ENCODE measurements at regions not wholly inside any gene's neighbourhood (a gene's known extent, or its start where the extent isn't known, plus 50 kb on each side); places are given as distances from the start of the nearest gene placed in this dataset.
"Not testable (repeated sequence)": the region's sequence is repeated elsewhere in the genome, so short reads cannot be mapped to it uniquely, and the experiment has no call there.

GRCh38 chr14:25322784-25323183 is 272.8 kb upstream of the STXBP6 start:
- Histone ChIP-seq H3K9me3 (no peaks in the 10 kb centered on the region), H3K36me3 (no peaks in the 10 kb centered on the region), H3K4me3 (no peak overlapping the region), H3K27me3 (no peaks in the 10 kb centered on the region), H3K27ac (no peak overlapping the region), H3K4me1 (no peaks in the 10 kb centered on the region)
- no peak for ATAC-seq
- 70 to 100% methylated on average over 1 of the region's 1 CpG for WGBS, 2 donors (ENCODE audit: low coverage in 1 of 2)
- TF ChIP-seq POLR2A (IDR thresholded peaks at IDR 0.05) (no peak), CTCF (IDR thresholded peaks at IDR 0.05) (no peak), EP300 (IDR thresholded peaks at IDR 0.05) (no peak), POLR2AphosphoS5 (IDR thresholded peaks at IDR 0.05) (no peak)

GRCh38 chr14:25316007-25316406 is 266.1 kb upstream of the STXBP6 start:
- H3K27me3 ChIP-seq, H3K36me3 ChIP-seq, H3K4me1 ChIP-seq, H3K9me3 ChIP-seq, H3K4me3 ChIP-seq, ATAC-seq, H3K27ac ChIP-seq: not testable (repeated sequence)
- WGBS, 2 donors (ENCODE audit: low coverage in 1 of 2), result 68 to 73% methylated on average over 3 to 5 of the region's 6 CpGs

- TF ChIP-seq EP300 (IDR thresholded peaks at IDR 0.05) (no peak), CTCF (IDR thresholded peaks at IDR 0.05) (no peak), POLR2AphosphoS5 (IDR thresholded peaks at IDR 0.05) (no peak), POLR2A (IDR thresholded peaks at IDR 0.05) (no peak)
- WGBS, 2 donors (ENCODE audit: low coverage in 1 of 2), result 40% methylated on average over 1 of the region's 3 CpGs; no CpG with 5 or more reads in 1 of the 2 donors
- no peak for ATAC-seq
Measured at GRCh38 chr14:25308244-25308643, 258.3 kb upstream of the STXBP6 start.

GRCh38 chr14:25303934-25304333 is 254.0 kb upstream of the STXBP6 start:
- Histone ChIP-seq H3K27ac (no peak overlapping the region), H3K9me3 (no peaks in the 10 kb centered on the region), H3K27me3 (no peaks in the 10 kb centered on the region), H3K4me1 (no peaks in the 10 kb centered on the region), H3K36me3 (no peaks in the 10 kb centered on the region), H3K4me3 (no peak overlapping the region)
- no peak for TF ChIP-seq CTCF (IDR thresholded peaks at IDR 0.05)
- no peak for TF ChIP-seq POLR2AphosphoS5 (IDR thresholded peaks at IDR 0.05)
- TF ChIP-seq EP300 (IDR thresholded peaks at IDR 0.05), result no peak
- TF ChIP-seq POLR2A (IDR thresholded peaks at IDR 0.05), result no peak
- ATAC-seq, result no peak
- WGBS, 2 donors (ENCODE audit: low coverage in 1 of 2), result 73 to 81% methylated on average over 2 of the region's 2 CpGs

More at GRCh38 chr14:25308244-25308643, 258.3 kb upstream of the STXBP6 start:
- Histone ChIP-seq H3K4me1 (no peaks in the 10 kb centered on the region), H3K9me3 (no peaks in the 10 kb centered on the region), H3K27ac (no peak overlapping the region), H3K36me3 (no peaks in the 10 kb centered on the region), H3K4me3 (no peak overlapping the region), H3K27me3 (no peaks in the 10 kb centered on the region)

GRCh38 chr14:25298238-25298637 is 248.3 kb upstream of the STXBP6 start:
- Histone ChIP-seq H3K4me1 (no peaks in the 10 kb centered on the region), H3K4me3 (no peak overlapping the region), H3K27me3 (no peaks in the 10 kb centered on the region), H3K27ac (no peak overlapping the region), H3K9me3 (no peaks in the 10 kb centered on the region), H3K36me3 (no peaks in the 10 kb centered on the region)
- TF ChIP-seq EP300 (IDR thresholded peaks at IDR 0.05) (no peak), CTCF (IDR thresholded peaks at IDR 0.05) (no peak), POLR2A (IDR thresholded peaks at IDR 0.05) (no peak)
- ATAC-seq, result no peak

GRCh38 chr14:25290154-25290553 is 240.2 kb upstream of the STXBP6 start:
- H3K9me3 ChIP-seq, result peaks cover 0 to 12% (median 0%) of the 10 kb centered on the region in 3 donors
- H3K27ac ChIP-seq, H3K27me3 ChIP-seq, ATAC-seq, H3K4me1 ChIP-seq, H3K4me3 ChIP-seq, H3K36me3 ChIP-seq: not testable (repeated sequence)
- 50 to 71% methylated on average over 1 of the region's 1 CpG for WGBS, 2 donors (ENCODE audit: low coverage in 1 of 2)
